SH-SY5Y (cell line): ENCODE measurements at regions not wholly inside any gene's neighbourhood (a gene's known extent, or its start where the extent isn't known, plus 50 kb on each side); places are given as distances from the start of the nearest gene placed in this dataset.

Source experiments
- GATA2 ChIP-seq: IDR thresholded peaks from 2 replicates; pipeline ENCODE4 v1.6.1; 2011; ENCODE audit warnings: mild to moderate bottlenecking, low read depth, low read length
- GATA3 ChIP-seq: IDR thresholded peaks from 2 replicates; pipeline ENCODE4 v1.6.1; 2011; ENCODE audit warnings: low read depth, mild to moderate bottlenecking, low read length, moderate library complexity

GRCh38 chr6:67886036-67886707 lies 748.9 kb upstream of the ADGRB3 start:
- TF ChIP-seq GATA2, result no peak
- no peak for TF ChIP-seq GATA3
